GM12875 (cell line): ENCODE measurements at regions not wholly inside any gene's neighbourhood (a gene's known extent, or its start where the extent isn't known, plus 50 kb on each side); places are given as distances from the start of the nearest gene placed in this dataset.

Source experiments
- H3K4me3 ChIP-seq: one replicate; pipeline ENCODE4 v1.5.1; 2011; ENCODE audit warnings: low read depth, low read length, control low read depth
- TF ChIP-seq, protein P1 (sequence below): IDR thresholded peaks from 2 replicates; pipeline ENCODE4 v1.5.1; 2011; ENCODE audit warnings: low read depth, mild to moderate bottlenecking, control low read depth, inconsistent platforms, low read length, moderate library complexity, borderline replicate concordance; ENCODE audit not compliant: insufficient read depth

- H3K4me3 ChIP-seq: no peak overlapping the region
- TF ChIP-seq, protein P1, sequence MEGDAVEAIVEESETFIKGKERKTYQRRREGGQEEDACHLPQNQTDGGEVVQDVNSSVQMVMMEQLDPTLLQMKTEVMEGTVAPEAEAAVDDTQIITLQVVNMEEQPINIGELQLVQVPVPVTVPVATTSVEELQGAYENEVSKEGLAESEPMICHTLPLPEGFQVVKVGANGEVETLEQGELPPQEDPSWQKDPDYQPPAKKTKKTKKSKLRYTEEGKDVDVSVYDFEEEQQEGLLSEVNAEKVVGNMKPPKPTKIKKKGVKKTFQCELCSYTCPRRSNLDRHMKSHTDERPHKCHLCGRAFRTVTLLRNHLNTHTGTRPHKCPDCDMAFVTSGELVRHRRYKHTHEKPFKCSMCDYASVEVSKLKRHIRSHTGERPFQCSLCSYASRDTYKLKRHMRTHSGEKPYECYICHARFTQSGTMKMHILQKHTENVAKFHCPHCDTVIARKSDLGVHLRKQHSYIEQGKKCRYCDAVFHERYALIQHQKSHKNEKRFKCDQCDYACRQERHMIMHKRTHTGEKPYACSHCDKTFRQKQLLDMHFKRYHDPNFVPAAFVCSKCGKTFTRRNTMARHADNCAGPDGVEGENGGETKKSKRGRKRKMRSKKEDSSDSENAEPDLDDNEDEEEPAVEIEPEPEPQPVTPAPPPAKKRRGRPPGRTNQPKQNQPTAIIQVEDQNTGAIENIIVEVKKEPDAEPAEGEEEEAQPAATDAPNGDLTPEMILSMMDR: no peak
These were observed 664.0 kb upstream of the ARGLU1 start for GRCh38 chr13:107231944-107232343.

- TF ChIP-seq, protein P1: no peak
- H3K4me3 ChIP-seq: no peak overlapping the region
These were observed 655.9 kb upstream of the ARGLU1 start for GRCh38 chr13:107223867-107224266.

DNA sequence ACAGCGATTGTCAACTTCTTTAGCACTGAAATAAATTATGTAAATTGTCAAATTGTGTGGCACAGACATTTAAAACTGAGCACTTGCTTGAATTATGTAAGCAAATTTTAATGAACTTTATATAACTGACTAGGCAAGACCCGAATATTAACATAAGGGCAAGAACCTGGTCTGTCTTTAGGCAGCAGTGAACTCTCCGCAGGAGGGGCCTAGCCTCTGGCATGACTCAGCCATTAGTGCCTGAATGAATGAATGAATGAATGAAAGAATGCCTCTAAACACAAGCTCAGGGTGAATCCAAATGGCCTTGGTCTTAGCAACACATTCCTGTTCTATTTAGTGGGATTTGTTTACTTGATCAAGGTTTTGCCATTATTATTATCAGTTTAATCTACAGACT is 654.7 kb upstream of the ARGLU1 start:
- H3K4me3 ChIP-seq: no peak overlapping the region
- TF ChIP-seq, protein P1: no peak

- TF ChIP-seq, protein P1: no peak
These were observed 652.3 kb upstream of the ARGLU1 start for GRCh38 chr13:107220245-107220644.

GRCh38 chr13:107217251-107217650 is 649.3 kb upstream of the ARGLU1 start:
- no peak overlapping the region for H3K4me3 ChIP-seq
- TF ChIP-seq, protein P1: no peak

More at GRCh38 chr13:107220245-107220644, 652.3 kb upstream of the ARGLU1 start:
- no peak overlapping the region for H3K4me3 ChIP-seq

GRCh38 chr13:107216046-107216755 is 648.3 kb upstream of the ARGLU1 start:
- no peak overlapping the region for H3K4me3 ChIP-seq
- TF ChIP-seq, protein P1: no peak

- H3K4me3 ChIP-seq: no peak overlapping the region
- TF ChIP-seq, protein P1: peak; percentile 87
These were observed 643.1 kb upstream of the ARGLU1 start for GRCh38 chr13:107211073-107211472.
